WTC11 (cell line): ENCODE measurements at regions not wholly inside any gene's neighbourhood (a gene's known extent, or its start where the extent isn't known, plus 50 kb on each side); places are given as distances from the start of the nearest gene placed in this dataset.

Experiments
- ATAC-seq: fragments of 200-7000 bp; cut with Tn5 transposase; 2 replicates; pipeline ENCODE4 v1.10.0; 2021; ENCODE audit warnings: mild to moderate bottlenecking, moderate library complexity
- CTCF ChIA-PET: fragments of 300-600 bp; sonication (Branson Sonifier 250); formaldehyde crosslinking; loops from one replicate; lab custom pipeline; 2021; ENCODE audit warnings: antibody characterized with exemption; lab: Charles Lee
- POLR2A ChIA-PET: fragments of 350-600 bp; sonication (Branson Sonifier 250); formaldehyde crosslinking; loops from one replicate; lab custom pipeline; 2021; ENCODE audit warnings: antibody characterized with exemption; lab: Charles Lee
- DNase-seq: peaks from one replicate; pipeline ENCODE4 v3.0.0; 2021; ENCODE audit warnings: low spot score
- H3K27ac Mint-ChIP-seq: 2 replicates; pipeline ENCODE4 v1.8.0; 2021; ENCODE audit warnings: mixed read lengths
- H3K27me3 Mint-ChIP-seq: 2 replicates; pipeline ENCODE4 v1.8.0; 2021; ENCODE audit warnings: low read depth, mild to moderate bottlenecking, moderate library complexity, mixed read lengths
- H3K36me3 Mint-ChIP-seq: 2 replicates; pipeline ENCODE4 v1.8.0; 2021; ENCODE audit warnings: mixed read lengths
- H3K4me1 Mint-ChIP-seq: 2 replicates; pipeline ENCODE4 v1.8.0; 2022; ENCODE audit warnings: mixed read lengths
- H3K4me3 Mint-ChIP-seq: 2 replicates; pipeline ENCODE4 v1.8.0; 2021; ENCODE audit warnings: mild to moderate bottlenecking, moderate library complexity, mixed read lengths
- H3K9me3 Mint-ChIP-seq: 2 replicates; pipeline ENCODE4 v1.8.0; 2021; ENCODE audit warnings: mixed read lengths
- CREM ChIP-seq: sonication (generic); formaldehyde crosslinking; IDR thresholded peaks from 2 replicates; pipeline ENCODE4 v1.8.1; 2022; ENCODE audit warnings: mild to moderate bottlenecking, missing genetic modification reagents, moderate library complexity
- ESRRA ChIP-seq: sonication (generic); formaldehyde crosslinking; IDR thresholded peaks from 2 replicates; pipeline ENCODE4 v1.8.1; 2022; ENCODE audit warnings: mild to moderate bottlenecking, missing genetic modification reagents, borderline replicate concordance
- ETV6 ChIP-seq: sonication (generic); formaldehyde crosslinking; IDR thresholded peaks from 2 replicates; pipeline ENCODE4 v1.8.1; 2022; ENCODE audit warnings: mild to moderate bottlenecking, missing genetic modification reagents
- FOXP1 ChIP-seq: sonication (generic); formaldehyde crosslinking; IDR thresholded peaks from 2 replicates; pipeline ENCODE4 v1.8.0; 2022; ENCODE audit warnings: missing genetic modification reagents, mild to moderate bottlenecking, moderate library complexity, borderline replicate concordance
- GRHL2 ChIP-seq: fragments of 250-450 bp; sonication (Bioruptor Pico); IDR thresholded peaks from 2 replicates; pipeline ENCODE4 v1.8.0; 2022; ENCODE audit warnings: mild to moderate bottlenecking, moderate library complexity; ENCODE audit not compliant: insufficient replicate concordance, severe bottlenecking
- GTF2I ChIP-seq: fragments of 250-450 bp; sonication (Bioruptor Pico); conservative IDR thresholded peaks from 2 replicates; pipeline ENCODE4 v1.4.0; 2021; ENCODE audit warnings: mild to moderate bottlenecking
- IRF2 ChIP-seq: sonication (generic); formaldehyde crosslinking; IDR thresholded peaks from 2 replicates; pipeline ENCODE4 v1.8.0; 2022; ENCODE audit warnings: low read depth, missing genetic modification reagents, borderline replicate concordance
- JAZF1 ChIP-seq: fragments of 250-450 bp; sonication (Bioruptor Pico); IDR thresholded peaks from 2 replicates; pipeline ENCODE4 v1.9.0; 2021; ENCODE audit warnings: moderate library complexity, mild to moderate bottlenecking, inconsistent platforms
- KAT7 ChIP-seq: sonication (generic); formaldehyde crosslinking; IDR thresholded peaks from 2 replicates; pipeline ENCODE4 v1.8.1; 2023; ENCODE audit warnings: missing genetic modification reagents, mild to moderate bottlenecking, borderline replicate concordance
- NR1H2 ChIP-seq: sonication (generic); formaldehyde crosslinking; IDR thresholded peaks from 2 replicates; pipeline ENCODE4 v1.9.0; 2021; ENCODE audit warnings: mild to moderate bottlenecking, moderate library complexity, missing genetic modification reagents
- SP1 ChIP-seq: sonication (generic); formaldehyde crosslinking; conservative IDR thresholded peaks from 2 replicates; pipeline ENCODE4 v1.8.1; 2022; ENCODE audit warnings: missing genetic modification reagents
- TCF7 ChIP-seq: sonication (generic); formaldehyde crosslinking; IDR thresholded peaks from 2 replicates; pipeline ENCODE4 v1.8.0; 2022; ENCODE audit warnings: mild to moderate bottlenecking, low read depth, missing genetic modification reagents, moderate library complexity
- ZNF121 ChIP-seq: sonication (generic); formaldehyde crosslinking; IDR thresholded peaks from 2 replicates; pipeline ENCODE4 v1.8.0; 2023; ENCODE audit warnings: missing genetic modification reagents
- TF ChIP-seq, protein P1 (sequence below): fragments of 250-450 bp; sonication (Bioruptor Pico); IDR thresholded peaks from 2 replicates; pipeline ENCODE4 v1.9.0; 2021; ENCODE audit warnings: mild to moderate bottlenecking
- TF ChIP-seq, protein P2 (sequence below): sonication (generic); formaldehyde crosslinking; conservative IDR thresholded peaks from 2 replicates; pipeline ENCODE4 v1.8.1; 2022; ENCODE audit warnings: mild to moderate bottlenecking, missing genetic modification reagents
- TF ChIP-seq, protein P3 (sequence below): sonication (generic); formaldehyde crosslinking; IDR thresholded peaks from 2 replicates; pipeline ENCODE4 v1.8.1; 2023; ENCODE audit warnings: mild to moderate bottlenecking, missing genetic modification reagents, moderate library complexity
- TF ChIP-seq, protein P4 (sequence below): fragments of 250-450 bp; sonication (Bioruptor Pico); IDR thresholded peaks from 2 replicates; pipeline ENCODE4 v1.9.0; 2021; ENCODE audit warnings: mild to moderate bottlenecking
- TF ChIP-seq, protein P5 (sequence below): sonication (generic); formaldehyde crosslinking; IDR thresholded peaks from 2 replicates; pipeline ENCODE4 v1.8.1; 2023; ENCODE audit warnings: mild to moderate bottlenecking, missing genetic modification reagents, borderline replicate concordance
- TF ChIP-seq, protein P6 (sequence below): fragments of 250-450 bp; sonication (Bioruptor Pico); IDR thresholded peaks from 2 replicates; pipeline ENCODE4 v1.9.0; 2021; ENCODE audit warnings: mild to moderate bottlenecking, borderline replicate concordance
- TF ChIP-seq, protein P7 (sequence below): fragments of 250-450 bp; sonication (Bioruptor Pico); conservative IDR thresholded peaks from 2 replicates; pipeline ENCODE4 v1.9.0; 2021; ENCODE audit warnings: mild to moderate bottlenecking
- TF ChIP-seq, protein P8 (sequence below): fragments of 250-450 bp; sonication (Bioruptor Pico); IDR thresholded peaks from 2 replicates; pipeline ENCODE4 v1.8.0; 2021; ENCODE audit warnings: mild to moderate bottlenecking

DNA sequence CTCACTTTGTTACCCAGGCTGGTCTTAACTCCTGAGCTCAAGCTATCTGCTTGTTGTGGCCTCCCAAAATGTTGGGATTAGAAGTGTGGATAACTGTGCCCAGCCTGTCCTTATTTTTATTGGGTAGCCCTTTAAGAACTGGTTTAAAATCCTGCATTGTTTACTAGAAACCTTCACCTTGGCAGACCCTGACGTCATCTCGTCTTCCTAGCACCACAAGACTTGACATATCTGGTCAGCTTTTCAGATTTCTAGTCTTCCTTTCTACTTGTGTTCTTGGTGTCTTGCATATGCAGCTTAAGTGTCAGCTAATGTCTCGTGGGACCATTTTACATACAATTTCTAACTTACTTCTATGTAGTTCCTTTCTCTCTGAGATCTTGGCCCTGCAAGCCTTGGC is 258.9 kb downstream of the IZUMO3 start:
- H3K27me3 Mint-ChIP-seq, result peaks cover 5% of the 10 kb centered on the region
- H3K4me1 Mint-ChIP-seq, result no peaks in the 10 kb centered on the region; the same call in 1 of the 2 replicates
- DNase-seq, result no peak
- no peak for ATAC-seq
- no peak overlapping the region for H3K4me3 Mint-ChIP-seq
- TF ChIP-seq, protein P1, sequence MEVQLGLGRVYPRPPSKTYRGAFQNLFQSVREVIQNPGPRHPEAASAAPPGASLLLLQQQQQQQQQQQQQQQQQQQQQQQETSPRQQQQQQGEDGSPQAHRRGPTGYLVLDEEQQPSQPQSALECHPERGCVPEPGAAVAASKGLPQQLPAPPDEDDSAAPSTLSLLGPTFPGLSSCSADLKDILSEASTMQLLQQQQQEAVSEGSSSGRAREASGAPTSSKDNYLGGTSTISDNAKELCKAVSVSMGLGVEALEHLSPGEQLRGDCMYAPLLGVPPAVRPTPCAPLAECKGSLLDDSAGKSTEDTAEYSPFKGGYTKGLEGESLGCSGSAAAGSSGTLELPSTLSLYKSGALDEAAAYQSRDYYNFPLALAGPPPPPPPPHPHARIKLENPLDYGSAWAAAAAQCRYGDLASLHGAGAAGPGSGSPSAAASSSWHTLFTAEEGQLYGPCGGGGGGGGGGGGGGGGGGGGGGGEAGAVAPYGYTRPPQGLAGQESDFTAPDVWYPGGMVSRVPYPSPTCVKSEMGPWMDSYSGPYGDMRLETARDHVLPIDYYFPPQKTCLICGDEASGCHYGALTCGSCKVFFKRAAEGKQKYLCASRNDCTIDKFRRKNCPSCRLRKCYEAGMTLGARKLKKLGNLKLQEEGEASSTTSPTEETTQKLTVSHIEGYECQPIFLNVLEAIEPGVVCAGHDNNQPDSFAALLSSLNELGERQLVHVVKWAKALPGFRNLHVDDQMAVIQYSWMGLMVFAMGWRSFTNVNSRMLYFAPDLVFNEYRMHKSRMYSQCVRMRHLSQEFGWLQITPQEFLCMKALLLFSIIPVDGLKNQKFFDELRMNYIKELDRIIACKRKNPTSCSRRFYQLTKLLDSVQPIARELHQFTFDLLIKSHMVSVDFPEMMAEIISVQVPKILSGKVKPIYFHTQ, result no peak
- TF ChIP-seq FOXP1 (no peak), NR1H2 (no peak), CREM (CRISPR knock-in tag) (no peak), SP1 (CRISPR knock-in tag) (no peak), GRHL2 (CRISPR knock-in tag) (no peak), ESRRA (CRISPR knock-in tag) (no peak), ZNF121 (CRISPR knock-in tag) (no peak), KAT7 (CRISPR knock-in tag) (no peak), IRF2 (no peak), ETV6 (CRISPR knock-in tag) (no peak), TCF7 (CRISPR knock-in tag) (no peak), JAZF1 (CRISPR knock-in tag) (no peak)
- TF ChIP-seq, protein P2, sequence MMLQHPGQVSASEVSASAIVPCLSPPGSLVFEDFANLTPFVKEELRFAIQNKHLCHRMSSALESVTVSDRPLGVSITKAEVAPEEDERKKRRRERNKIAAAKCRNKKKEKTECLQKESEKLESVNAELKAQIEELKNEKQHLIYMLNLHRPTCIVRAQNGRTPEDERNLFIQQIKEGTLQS (CRISPR knock-in tag), result no peak
- TF ChIP-seq, protein P3, sequence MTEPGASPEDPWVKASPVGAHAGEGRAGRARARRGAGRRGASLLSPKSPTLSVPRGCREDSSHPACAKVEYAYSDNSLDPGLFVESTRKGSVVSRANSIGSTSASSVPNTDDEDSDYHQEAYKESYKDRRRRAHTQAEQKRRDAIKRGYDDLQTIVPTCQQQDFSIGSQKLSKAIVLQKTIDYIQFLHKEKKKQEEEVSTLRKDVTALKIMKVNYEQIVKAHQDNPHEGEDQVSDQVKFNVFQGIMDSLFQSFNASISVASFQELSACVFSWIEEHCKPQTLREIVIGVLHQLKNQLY, result no peak
- TF ChIP-seq, protein P4, sequence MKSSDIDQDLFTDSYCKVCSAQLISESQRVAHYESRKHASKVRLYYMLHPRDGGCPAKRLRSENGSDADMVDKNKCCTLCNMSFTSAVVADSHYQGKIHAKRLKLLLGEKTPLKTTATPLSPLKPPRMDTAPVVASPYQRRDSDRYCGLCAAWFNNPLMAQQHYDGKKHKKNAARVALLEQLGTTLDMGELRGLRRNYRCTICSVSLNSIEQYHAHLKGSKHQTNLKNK, result no peak
- TF ChIP-seq, protein P5, sequence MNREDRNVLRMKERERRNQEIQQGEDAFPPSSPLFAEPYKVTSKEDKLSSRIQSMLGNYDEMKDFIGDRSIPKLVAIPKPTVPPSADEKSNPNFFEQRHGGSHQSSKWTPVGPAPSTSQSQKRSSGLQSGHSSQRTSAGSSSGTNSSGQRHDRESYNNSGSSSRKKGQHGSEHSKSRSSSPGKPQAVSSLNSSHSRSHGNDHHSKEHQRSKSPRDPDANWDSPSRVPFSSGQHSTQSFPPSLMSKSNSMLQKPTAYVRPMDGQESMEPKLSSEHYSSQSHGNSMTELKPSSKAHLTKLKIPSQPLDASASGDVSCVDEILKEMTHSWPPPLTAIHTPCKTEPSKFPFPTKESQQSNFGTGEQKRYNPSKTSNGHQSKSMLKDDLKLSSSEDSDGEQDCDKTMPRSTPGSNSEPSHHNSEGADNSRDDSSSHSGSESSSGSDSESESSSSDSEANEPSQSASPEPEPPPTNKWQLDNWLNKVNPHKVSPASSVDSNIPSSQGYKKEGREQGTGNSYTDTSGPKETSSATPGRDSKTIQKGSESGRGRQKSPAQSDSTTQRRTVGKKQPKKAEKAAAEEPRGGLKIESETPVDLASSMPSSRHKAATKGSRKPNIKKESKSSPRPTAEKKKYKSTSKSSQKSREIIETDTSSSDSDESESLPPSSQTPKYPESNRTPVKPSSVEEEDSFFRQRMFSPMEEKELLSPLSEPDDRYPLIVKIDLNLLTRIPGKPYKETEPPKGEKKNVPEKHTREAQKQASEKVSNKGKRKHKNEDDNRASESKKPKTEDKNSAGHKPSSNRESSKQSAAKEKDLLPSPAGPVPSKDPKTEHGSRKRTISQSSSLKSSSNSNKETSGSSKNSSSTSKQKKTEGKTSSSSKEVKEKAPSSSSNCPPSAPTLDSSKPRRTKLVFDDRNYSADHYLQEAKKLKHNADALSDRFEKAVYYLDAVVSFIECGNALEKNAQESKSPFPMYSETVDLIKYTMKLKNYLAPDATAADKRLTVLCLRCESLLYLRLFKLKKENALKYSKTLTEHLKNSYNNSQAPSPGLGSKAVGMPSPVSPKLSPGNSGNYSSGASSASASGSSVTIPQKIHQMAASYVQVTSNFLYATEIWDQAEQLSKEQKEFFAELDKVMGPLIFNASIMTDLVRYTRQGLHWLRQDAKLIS (CRISPR knock-in tag), result no peak
- TF ChIP-seq, all 79 proteins: peak for 0
- ChIA-PET CTCF (no interaction called here), POLR2A (no interaction called here)
- no peak overlapping the region for H3K27ac Mint-ChIP-seq
- H3K36me3 Mint-ChIP-seq, result peaks cover 26% of the 10 kb centered on the region
- peaks cover 33% of the 10 kb centered on the region for H3K9me3 Mint-ChIP-seq

DNA sequence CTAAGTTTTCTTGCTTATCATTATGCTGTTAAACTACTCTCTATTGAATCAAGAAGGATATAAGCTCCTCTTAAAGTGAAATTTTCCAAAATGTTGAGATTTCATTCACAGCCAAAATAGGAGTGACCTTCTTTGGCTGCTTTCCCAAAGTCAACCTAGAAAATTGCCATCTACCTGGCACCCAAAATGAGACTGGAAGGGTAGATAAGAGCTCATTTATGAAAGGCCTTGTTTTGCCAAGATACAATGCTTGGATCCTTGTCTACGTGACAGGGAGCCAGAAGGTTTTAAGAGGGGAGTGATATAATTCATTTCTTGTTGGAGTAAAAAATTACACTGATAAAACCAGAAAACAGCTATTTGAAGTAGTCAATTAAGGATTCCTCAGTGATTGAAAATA is 287.1 kb downstream of the IZUMO3 start:
- Mint-ChIP-seq H3K27me3 (no peaks in the 10 kb centered on the region), H3K27ac (no peak overlapping the region), H3K36me3 (no peaks in the 10 kb centered on the region), H3K4me1 (no peaks in the 10 kb centered on the region), H3K9me3 (no peaks in the 10 kb centered on the region), H3K4me3 (no peak overlapping the region)
- ChIA-PET POLR2A (no interaction called here), CTCF (no interaction called here)
- DNase-seq (no peak), ATAC-seq (no peak)
- TF ChIP-seq ETV6 (CRISPR knock-in tag) (no peak), GTF2I (no peak)
- TF ChIP-seq, protein P6, sequence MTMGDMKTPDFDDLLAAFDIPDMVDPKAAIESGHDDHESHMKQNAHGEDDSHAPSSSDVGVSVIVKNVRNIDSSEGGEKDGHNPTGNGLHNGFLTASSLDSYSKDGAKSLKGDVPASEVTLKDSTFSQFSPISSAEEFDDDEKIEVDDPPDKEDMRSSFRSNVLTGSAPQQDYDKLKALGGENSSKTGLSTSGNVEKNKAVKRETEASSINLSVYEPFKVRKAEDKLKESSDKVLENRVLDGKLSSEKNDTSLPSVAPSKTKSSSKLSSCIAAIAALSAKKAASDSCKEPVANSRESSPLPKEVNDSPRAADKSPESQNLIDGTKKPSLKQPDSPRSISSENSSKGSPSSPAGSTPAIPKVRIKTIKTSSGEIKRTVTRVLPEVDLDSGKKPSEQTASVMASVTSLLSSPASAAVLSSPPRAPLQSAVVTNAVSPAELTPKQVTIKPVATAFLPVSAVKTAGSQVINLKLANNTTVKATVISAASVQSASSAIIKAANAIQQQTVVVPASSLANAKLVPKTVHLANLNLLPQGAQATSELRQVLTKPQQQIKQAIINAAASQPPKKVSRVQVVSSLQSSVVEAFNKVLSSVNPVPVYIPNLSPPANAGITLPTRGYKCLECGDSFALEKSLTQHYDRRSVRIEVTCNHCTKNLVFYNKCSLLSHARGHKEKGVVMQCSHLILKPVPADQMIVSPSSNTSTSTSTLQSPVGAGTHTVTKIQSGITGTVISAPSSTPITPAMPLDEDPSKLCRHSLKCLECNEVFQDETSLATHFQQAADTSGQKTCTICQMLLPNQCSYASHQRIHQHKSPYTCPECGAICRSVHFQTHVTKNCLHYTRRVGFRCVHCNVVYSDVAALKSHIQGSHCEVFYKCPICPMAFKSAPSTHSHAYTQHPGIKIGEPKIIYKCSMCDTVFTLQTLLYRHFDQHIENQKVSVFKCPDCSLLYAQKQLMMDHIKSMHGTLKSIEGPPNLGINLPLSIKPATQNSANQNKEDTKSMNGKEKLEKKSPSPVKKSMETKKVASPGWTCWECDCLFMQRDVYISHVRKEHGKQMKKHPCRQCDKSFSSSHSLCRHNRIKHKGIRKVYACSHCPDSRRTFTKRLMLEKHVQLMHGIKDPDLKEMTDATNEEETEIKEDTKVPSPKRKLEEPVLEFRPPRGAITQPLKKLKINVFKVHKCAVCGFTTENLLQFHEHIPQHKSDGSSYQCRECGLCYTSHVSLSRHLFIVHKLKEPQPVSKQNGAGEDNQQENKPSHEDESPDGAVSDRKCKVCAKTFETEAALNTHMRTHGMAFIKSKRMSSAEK (CRISPR knock-in tag), result no peak
- TF ChIP-seq, protein P7, sequence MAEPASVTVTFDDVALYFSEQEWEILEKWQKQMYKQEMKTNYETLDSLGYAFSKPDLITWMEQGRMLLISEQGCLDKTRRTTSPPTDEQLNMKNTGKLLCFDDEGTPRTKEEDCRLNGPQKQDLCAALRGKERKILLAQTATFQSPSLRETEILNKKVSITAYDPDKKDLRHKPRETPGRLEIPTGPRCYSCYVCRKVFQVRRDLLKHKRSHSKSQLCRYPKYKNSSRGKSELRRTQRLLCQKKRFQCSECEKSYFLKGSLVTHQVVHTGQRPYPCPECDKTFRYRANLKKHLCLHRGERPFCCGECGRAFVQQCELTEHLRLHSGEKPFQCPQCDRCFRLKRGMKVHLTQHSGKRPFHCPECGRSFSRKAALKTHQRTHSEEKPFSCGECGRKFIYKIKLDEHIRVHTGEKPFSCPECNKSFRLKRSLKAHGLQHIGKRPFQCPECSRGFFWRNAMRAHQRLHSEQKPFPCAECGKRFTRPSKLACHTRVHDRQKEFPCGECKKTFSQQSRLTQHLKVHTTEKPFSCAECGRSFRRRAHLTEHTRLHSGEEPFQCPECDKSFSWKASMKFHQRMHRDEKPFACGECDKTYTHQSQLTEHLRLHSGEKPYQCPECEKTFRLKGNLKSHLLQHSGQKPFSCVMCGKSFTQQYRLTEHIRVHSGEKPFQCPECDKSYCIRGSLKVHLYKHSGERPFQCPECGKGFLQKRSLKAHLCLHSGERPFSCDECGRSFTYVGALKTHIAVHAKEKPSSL (CRISPR knock-in tag), result no peak
- TF ChIP-seq, protein P8, sequence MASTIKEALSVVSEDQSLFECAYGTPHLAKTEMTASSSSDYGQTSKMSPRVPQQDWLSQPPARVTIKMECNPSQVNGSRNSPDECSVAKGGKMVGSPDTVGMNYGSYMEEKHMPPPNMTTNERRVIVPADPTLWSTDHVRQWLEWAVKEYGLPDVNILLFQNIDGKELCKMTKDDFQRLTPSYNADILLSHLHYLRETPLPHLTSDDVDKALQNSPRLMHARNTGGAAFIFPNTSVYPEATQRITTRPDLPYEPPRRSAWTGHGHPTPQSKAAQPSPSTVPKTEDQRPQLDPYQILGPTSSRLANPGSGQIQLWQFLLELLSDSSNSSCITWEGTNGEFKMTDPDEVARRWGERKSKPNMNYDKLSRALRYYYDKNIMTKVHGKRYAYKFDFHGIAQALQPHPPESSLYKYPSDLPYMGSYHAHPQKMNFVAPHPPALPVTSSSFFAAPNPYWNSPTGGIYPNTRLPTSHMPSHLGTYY, result no peak
